Panc1 (cell line): ENCODE measurements at regions not wholly inside any gene's neighbourhood (a gene's known extent, or its start where the extent isn't known, plus 50 kb on each side); places are given as distances from the start of the nearest gene placed in this dataset.

Experiments used
- ATAC-seq: fragments of 200-7000 bp; cut with Tn5 transposase; 2 replicates; pipeline ENCODE4 v1.9.1; 2020; ENCODE audit warnings: mild to moderate bottlenecking, moderate library complexity
- BruUV-seq: library from RNA; stranded (reverse); fragments of 400-500 nt; replicated peaks from 2 replicates; lab custom pipeline; 2021; lab: Mats Ljungman, UMichigan
- CTCF ChIA-PET: fragments of 300-600 bp; sonication (Branson Sonifier 250); formaldehyde crosslinking; loops from one replicate; lab custom pipeline; 2022; ENCODE audit warnings: antibody characterized with exemption; lab: Charles Lee
- POLR2A ChIA-PET: fragments of 300-600 bp; sonication (Branson Sonifier 250); formaldehyde crosslinking; loops from one replicate; lab custom pipeline; 2022; ENCODE audit warnings: antibody characterized with exemption; lab: Charles Lee
- DNase-seq: peaks from one replicate; pipeline ENCODE4 v3.0.0-alpha.2; 2010; ENCODE audit warnings: low read depth, low spot score
- H3K27ac ChIP-seq: 2 replicates; pipeline ENCODE4 v1.5.1; 2011; ENCODE audit warnings: mild to moderate bottlenecking, low read length, inconsistent platforms
- H3K27me3 ChIP-seq: fragments of 200-500 bp; sonication (Bioruptor generic); 2 replicates; pipeline ENCODE4 v1.6.0; 2014; ENCODE audit warnings: low read length, inconsistent platforms; ENCODE audit not compliant: control insufficient read depth, insufficient read depth
- H3K36me3 ChIP-seq: fragments of 200-500 bp; sonication (Bioruptor generic); 2 replicates; pipeline ENCODE4 v1.5.1; 2014; ENCODE audit warnings: inconsistent platforms, mild to moderate bottlenecking, low read length, moderate library complexity; ENCODE audit not compliant: control insufficient read depth, insufficient read depth
- H3K4me1 ChIP-seq: 2 replicates; pipeline ENCODE4 v1.5.1; 2011; ENCODE audit warnings: inconsistent platforms, mild to moderate bottlenecking, low read length, moderate library complexity; ENCODE audit not compliant: control insufficient read depth, insufficient read depth
- H3K4me3 ChIP-seq, 2 experiments: 2 replicates each; pipeline ENCODE4 v1.5.1; 2011 to 2012; ENCODE audit warnings: low read depth in 2 of 2, low read length in 2 of 2, mild to moderate bottlenecking in 2 of 2, inconsistent platforms in 1 of 2, moderate library complexity in 1 of 2
- H3K9me3 ChIP-seq: fragments of 200-500 bp; sonication (Bioruptor generic); 2 replicates; pipeline ENCODE4 v1.5.1; 2014; ENCODE audit warnings: low read depth, mild to moderate bottlenecking, inconsistent platforms, low read length, moderate library complexity; ENCODE audit not compliant: control insufficient read depth, insufficient read depth
- POLR2AphosphoS5 ChIP-seq: IDR thresholded peaks from 2 replicates; pipeline ENCODE4 v1.6.1; 2012; ENCODE audit warnings: mild to moderate bottlenecking, low read depth, low read length, moderate library complexity
- SIN3A ChIP-seq: IDR thresholded peaks from 2 replicates; pipeline ENCODE4 v1.6.1; 2012; ENCODE audit warnings: low read depth, mild to moderate bottlenecking, low read length, moderate library complexity, borderline replicate concordance; ENCODE audit not compliant: insufficient read depth
- TCF7L2 ChIP-seq: IDR thresholded peaks from 2 replicates; pipeline ENCODE4 v1.6.1; 2011; ENCODE audit warnings: mild to moderate bottlenecking, low read depth, low read length, inconsistent platforms
- in situ Hi-C: cut with HindIII; loops from 2 replicates; pipeline ENCODE4 v1.10.0; 2016; ENCODE audit warnings: low sequenced_read_pairs, low pct_unique_long_range_greater_than_20kb
- intact Hi-C: fragments of 100-400 bp; cut with micrococcal nuclease; formaldehyde crosslinking; loops from one replicate; pipeline ENCODE4 v1.10.0; 2022; ENCODE audit not compliant: unreplicated experiment
- TF ChIP-seq, protein P1 (sequence below): fragments of 450-650 bp; IDR thresholded peaks from 2 replicates; pipeline ENCODE4 v1.5.1; 2017; ENCODE audit warnings: mild to moderate bottlenecking
- TF ChIP-seq, protein P2 (sequence below), 2 experiments: IDR thresholded peaks; 2 replicates each; pipeline ENCODE4 v1.6.1; 2011 to 2012; ENCODE audit warnings: low read depth in 2 of 2, control low read depth in 1 of 2, low read length in 1 of 2, mild to moderate bottlenecking in 1 of 2, moderate library complexity in 1 of 2; ENCODE audit not compliant: insufficient read depth in 1 of 2

DNA sequence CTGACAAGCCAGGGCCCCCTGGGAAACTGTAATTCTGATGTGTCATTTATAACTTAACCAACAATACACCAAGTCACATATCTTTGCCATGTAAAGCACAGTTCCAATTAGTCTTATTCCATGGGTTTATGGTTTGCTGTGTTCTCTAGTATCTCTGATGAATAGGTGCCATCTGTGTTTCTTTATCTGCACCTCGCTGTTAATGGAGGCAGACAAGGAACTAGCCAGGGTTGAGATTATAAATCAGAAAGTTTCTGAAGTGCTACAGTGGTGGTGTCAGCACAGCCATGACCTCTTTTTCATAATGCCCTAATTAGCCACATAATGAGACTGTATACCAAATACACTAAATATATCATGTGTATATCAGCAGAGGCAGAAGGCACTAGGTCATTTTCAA is 866.4 kb downstream of the PLOD2 start:
- BruUV-seq: no TSS peak

GRCh38 chr3:145307272-145307671 is 853.7 kb downstream of the PLOD2 start:
- ATAC-seq (no peak), DNase-seq (no peak)
- Histone ChIP-seq H3K9me3 (peaks cover 12% of the 10 kb centered on the region; the same call in 1 of the 2 replicates), H3K36me3 (no peaks in the 10 kb centered on the region), H3K4me3 (no peak overlapping the region), H3K4me1 (no peaks in the 10 kb centered on the region), H3K27ac (no peak overlapping the region), H3K27me3 (no peaks in the 10 kb centered on the region)
- BruUV-seq: no TSS peak
- ChIA-PET POLR2A (no interaction called here), CTCF (no interaction called here)
- intact Hi-C loops: no loop called here
- in situ Hi-C loops: no loop called here
- TF ChIP-seq, protein P1, sequence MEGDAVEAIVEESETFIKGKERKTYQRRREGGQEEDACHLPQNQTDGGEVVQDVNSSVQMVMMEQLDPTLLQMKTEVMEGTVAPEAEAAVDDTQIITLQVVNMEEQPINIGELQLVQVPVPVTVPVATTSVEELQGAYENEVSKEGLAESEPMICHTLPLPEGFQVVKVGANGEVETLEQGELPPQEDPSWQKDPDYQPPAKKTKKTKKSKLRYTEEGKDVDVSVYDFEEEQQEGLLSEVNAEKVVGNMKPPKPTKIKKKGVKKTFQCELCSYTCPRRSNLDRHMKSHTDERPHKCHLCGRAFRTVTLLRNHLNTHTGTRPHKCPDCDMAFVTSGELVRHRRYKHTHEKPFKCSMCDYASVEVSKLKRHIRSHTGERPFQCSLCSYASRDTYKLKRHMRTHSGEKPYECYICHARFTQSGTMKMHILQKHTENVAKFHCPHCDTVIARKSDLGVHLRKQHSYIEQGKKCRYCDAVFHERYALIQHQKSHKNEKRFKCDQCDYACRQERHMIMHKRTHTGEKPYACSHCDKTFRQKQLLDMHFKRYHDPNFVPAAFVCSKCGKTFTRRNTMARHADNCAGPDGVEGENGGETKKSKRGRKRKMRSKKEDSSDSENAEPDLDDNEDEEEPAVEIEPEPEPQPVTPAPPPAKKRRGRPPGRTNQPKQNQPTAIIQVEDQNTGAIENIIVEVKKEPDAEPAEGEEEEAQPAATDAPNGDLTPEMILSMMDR: no peak

More for the DNA sequence above, 866.4 kb downstream of the PLOD2 start:
- ATAC-seq (no peak), DNase-seq (no peak)
- no peaks in the 10 kb centered on the region for H3K36me3 ChIP-seq
- TF ChIP-seq SIN3A (no peak), POLR2AphosphoS5 (no peak)
- TF ChIP-seq, protein P2, sequence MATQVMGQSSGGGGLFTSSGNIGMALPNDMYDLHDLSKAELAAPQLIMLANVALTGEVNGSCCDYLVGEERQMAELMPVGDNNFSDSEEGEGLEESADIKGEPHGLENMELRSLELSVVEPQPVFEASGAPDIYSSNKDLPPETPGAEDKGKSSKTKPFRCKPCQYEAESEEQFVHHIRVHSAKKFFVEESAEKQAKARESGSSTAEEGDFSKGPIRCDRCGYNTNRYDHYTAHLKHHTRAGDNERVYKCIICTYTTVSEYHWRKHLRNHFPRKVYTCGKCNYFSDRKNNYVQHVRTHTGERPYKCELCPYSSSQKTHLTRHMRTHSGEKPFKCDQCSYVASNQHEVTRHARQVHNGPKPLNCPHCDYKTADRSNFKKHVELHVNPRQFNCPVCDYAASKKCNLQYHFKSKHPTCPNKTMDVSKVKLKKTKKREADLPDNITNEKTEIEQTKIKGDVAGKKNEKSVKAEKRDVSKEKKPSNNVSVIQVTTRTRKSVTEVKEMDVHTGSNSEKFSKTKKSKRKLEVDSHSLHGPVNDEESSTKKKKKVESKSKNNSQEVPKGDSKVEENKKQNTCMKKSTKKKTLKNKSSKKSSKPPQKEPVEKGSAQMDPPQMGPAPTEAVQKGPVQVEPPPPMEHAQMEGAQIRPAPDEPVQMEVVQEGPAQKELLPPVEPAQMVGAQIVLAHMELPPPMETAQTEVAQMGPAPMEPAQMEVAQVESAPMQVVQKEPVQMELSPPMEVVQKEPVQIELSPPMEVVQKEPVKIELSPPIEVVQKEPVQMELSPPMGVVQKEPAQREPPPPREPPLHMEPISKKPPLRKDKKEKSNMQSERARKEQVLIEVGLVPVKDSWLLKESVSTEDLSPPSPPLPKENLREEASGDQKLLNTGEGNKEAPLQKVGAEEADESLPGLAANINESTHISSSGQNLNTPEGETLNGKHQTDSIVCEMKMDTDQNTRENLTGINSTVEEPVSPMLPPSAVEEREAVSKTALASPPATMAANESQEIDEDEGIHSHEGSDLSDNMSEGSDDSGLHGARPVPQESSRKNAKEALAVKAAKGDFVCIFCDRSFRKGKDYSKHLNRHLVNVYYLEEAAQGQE (IDR thresholded peaks at IDR 0.05; ENCODE audit: insufficient read depth in 1 of 2, low read depth in 2 of 2, low read length in 1 of 2): no peak
- TF ChIP-seq, protein P1: no peak
- CTCF ChIA-PET: no interaction called here
- H3K4me3 ChIP-seq: no peak overlapping the region
- H3K4me1 ChIP-seq: no peaks in the 10 kb centered on the region
- POLR2A ChIA-PET: no interaction called here
- no peak overlapping the region for H3K27ac ChIP-seq
- in situ Hi-C loops (no loop called here), intact Hi-C loops (no loop called here)
- H3K9me3 ChIP-seq: no peaks in the 10 kb centered on the region
- no peaks in the 10 kb centered on the region for H3K27me3 ChIP-seq

- in situ Hi-C loops: no loop called here
- ChIA-PET POLR2A (no interaction called here), CTCF (interaction anchor here (0.6 kb wide), 1 partner anchor 36 kb away, joined by 3 read pairs; no protein-coding TSS in a partner anchor)
- H3K27me3 ChIP-seq: no peaks in the 10 kb centered on the region
- H3K4me3 ChIP-seq: no peak overlapping the region
- BruUV-seq: no TSS peak
- TF ChIP-seq, protein P2 (IDR thresholded peaks at IDR 0.05; ENCODE audit: insufficient read depth in 1 of 2, low read depth in 2 of 2, low read length in 1 of 2): no peak
- TF ChIP-seq, protein P1: no peak
- TF ChIP-seq POLR2AphosphoS5 (no peak), TCF7L2 (no peak), SIN3A (no peak)
- no peaks in the 10 kb centered on the region for H3K4me1 ChIP-seq
- H3K27ac ChIP-seq: no peak overlapping the region
- intact Hi-C loops: no loop called here
- no peaks in the 10 kb centered on the region for H3K36me3 ChIP-seq
- ATAC-seq (no peak), DNase-seq (no peak)
- peaks cover 4% of the 10 kb centered on the region; the same call in 1 of the 2 replicates for H3K9me3 ChIP-seq
Observed at GRCh38 chr3:145313751-145314150, 847.2 kb downstream of the PLOD2 start.
